ENCODE measurements at regions not wholly inside any gene's neighbourhood (a gene's known extent, or its start where the extent isn't known, plus 50 kb on each side); places are given as distances from the start of the nearest gene placed in this dataset.

- Histone ChIP-seq H2BK5ac (ENCODE audit: insufficient read length, low read length) (no peak overlapping the region), H3K4me2 (ENCODE audit: insufficient read depth, insufficient read length, low read length) (no peak overlapping the region), H2BK120ac (ENCODE audit: low read depth, low read length, poor library complexity, severe bottlenecking) (no peak overlapping the region), H2BK12ac (ENCODE audit: insufficient read length, low read depth, low read length) (no peak overlapping the region), H3K27ac (ENCODE audit: insufficient read length, low read depth, low read length) (no peak overlapping the region), H3K4me1 (ENCODE audit: insufficient read depth, low read length) (no peaks in the 10 kb centered on the region), H3K27me3 (ENCODE audit: insufficient read depth, low read length) (no peaks in the 10 kb centered on the region), H3K14ac (ENCODE audit: insufficient read depth, low read length) (no peak overlapping the region), H3K18ac (ENCODE audit: insufficient read length, low read depth, low read length) (no peak overlapping the region), H3K4ac (ENCODE audit: low read depth, low read length) (no peak overlapping the region), H3K79me1 (ENCODE audit: insufficient read depth, low read depth, low read length, poor library complexity, severe bottlenecking) (no peaks in the 10 kb centered on the region), H3K9me3 (ENCODE audit: control insufficient read depth, low read depth, low read length) (no peaks in the 10 kb centered on the region), H4K91ac (ENCODE audit: insufficient read length, low read depth, low read length) (no peak overlapping the region), H2BK20ac (ENCODE audit: low read depth, low read length, poor library complexity, severe bottlenecking) (no peak overlapping the region), H2AFZ (ENCODE audit: low read length) (no peak overlapping the region), H3K56ac (ENCODE audit: insufficient read length, low read depth, low read length) (no peak overlapping the region), H3T11ph (ENCODE audit: low read length) (no peak overlapping the region), H4K20me1 (ENCODE audit: control insufficient read depth, insufficient read depth, insufficient read length) (no peaks in the 10 kb centered on the region), H4K8ac (replicated peaks; ENCODE audit: insufficient read length, low read depth, low read length) (no peak overlapping the region), H4K5ac (ENCODE audit: insufficient read length, low read depth, low read length) (no peak overlapping the region), H2BK15ac (ENCODE audit: low read depth, low read length) (no peak overlapping the region), H3K9ac (ENCODE audit: extremely low read depth, insufficient read length, low read length) (no peak overlapping the region), H2AK5ac (ENCODE audit: insufficient read length, low read length) (no peak overlapping the region), H3K23me2 (ENCODE audit: insufficient read length, low read depth, low read length, poor library complexity, severe bottlenecking) (no peaks in the 10 kb centered on the region), H3K79me2 (ENCODE audit: insufficient read depth, low read length) (no peaks in the 10 kb centered on the region), H3K23ac (ENCODE audit: insufficient read length, low read depth, low read length) (no peak overlapping the region)
- WGBS (ENCODE audit: extremely low coverage, insufficient read length, low lambda C conversion rate), result no CpG with 5 or more reads among the region's 17 CpGs
- TF ChIP-seq CTCF (conservative IDR thresholded peaks at IDR 0.05), result no peak
- H3K9me3 Mint-ChIP-seq, result 0 out of 5 replicates have a peak, but pooled peaks cover 0 to 2% of the 10 kb centered on the region in 2 experiments
- H3K4me3 Mint-ChIP-seq, result no peak overlapping the region
- H3K27me3 Mint-ChIP-seq (ENCODE audit: low read depth), result no peaks in the 10 kb centered on the region
- DNase-seq, result no peak
- no peaks in the 10 kb centered on the region for H3K36me3 Mint-ChIP-seq (ENCODE audit: insufficient read depth in 1 of 3, low read depth in 3 of 3)
- H3K4me1 Mint-ChIP-seq, result peaks cover 6 to 14% of the 10 kb centered on the region in 2 experiments
- no peak overlapping the region for H3K27ac Mint-ChIP-seq
Measured at GRCh38 chr10:131013281-131013912, 298.1 kb downstream of the TCERG1L start.

Measured in H9 (cell line).